Kidney epithelial cell (primary cell): ENCODE measurements at regions not wholly inside any gene's neighbourhood (a gene's known extent, or its start where the extent isn't known, plus 50 kb on each side); places are given as distances from the start of the nearest gene placed in this dataset.

Experiments
- DNase-seq: peaks from one replicate; pipeline ENCODE4 v3.0.0-alpha.2; 2010; ENCODE audit warnings: low read depth
- H3K27me3 ChIP-seq: 2 replicates; pipeline ENCODE4 v1.6.0; 2011; ENCODE audit warnings: low read length; ENCODE audit not compliant: control insufficient read depth, insufficient read depth
- H3K36me3 ChIP-seq: 2 replicates; pipeline ENCODE4 v1.5.1; 2011; ENCODE audit warnings: low read length; ENCODE audit not compliant: control insufficient read depth, insufficient read depth
- H3K4me3 ChIP-seq: 2 replicates; pipeline ENCODE4 v1.5.1; 2011; ENCODE audit warnings: low read depth, mild to moderate bottlenecking, control low read depth, low read length
- TF ChIP-seq, protein P1 (sequence below): IDR thresholded peaks from 2 replicates; pipeline ENCODE4 v1.5.1; 2011; ENCODE audit warnings: mild to moderate bottlenecking, moderate library complexity, low read length, control low read depth, inconsistent platforms; ENCODE audit not compliant: insufficient read depth, poor library complexity, severe bottlenecking

- no peaks in the 10 kb centered on the region for H3K27me3 ChIP-seq
- TF ChIP-seq, protein P1, sequence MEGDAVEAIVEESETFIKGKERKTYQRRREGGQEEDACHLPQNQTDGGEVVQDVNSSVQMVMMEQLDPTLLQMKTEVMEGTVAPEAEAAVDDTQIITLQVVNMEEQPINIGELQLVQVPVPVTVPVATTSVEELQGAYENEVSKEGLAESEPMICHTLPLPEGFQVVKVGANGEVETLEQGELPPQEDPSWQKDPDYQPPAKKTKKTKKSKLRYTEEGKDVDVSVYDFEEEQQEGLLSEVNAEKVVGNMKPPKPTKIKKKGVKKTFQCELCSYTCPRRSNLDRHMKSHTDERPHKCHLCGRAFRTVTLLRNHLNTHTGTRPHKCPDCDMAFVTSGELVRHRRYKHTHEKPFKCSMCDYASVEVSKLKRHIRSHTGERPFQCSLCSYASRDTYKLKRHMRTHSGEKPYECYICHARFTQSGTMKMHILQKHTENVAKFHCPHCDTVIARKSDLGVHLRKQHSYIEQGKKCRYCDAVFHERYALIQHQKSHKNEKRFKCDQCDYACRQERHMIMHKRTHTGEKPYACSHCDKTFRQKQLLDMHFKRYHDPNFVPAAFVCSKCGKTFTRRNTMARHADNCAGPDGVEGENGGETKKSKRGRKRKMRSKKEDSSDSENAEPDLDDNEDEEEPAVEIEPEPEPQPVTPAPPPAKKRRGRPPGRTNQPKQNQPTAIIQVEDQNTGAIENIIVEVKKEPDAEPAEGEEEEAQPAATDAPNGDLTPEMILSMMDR: no peak
- no peak for DNase-seq
These were observed 759.9 kb upstream of the HS6ST1 start for GRCh38 chr2:129078548-129078947.

GRCh38 chr2:129080715-129081476 lies 762.2 kb upstream of the HS6ST1 start:
- DNase-seq: no peak
- TF ChIP-seq, protein P1: no peak
- H3K27me3 ChIP-seq: no peaks in the 10 kb centered on the region

More at GRCh38 chr2:129078548-129078947, 759.9 kb upstream of the HS6ST1 start:
- Histone ChIP-seq H3K36me3 (no peaks in the 10 kb centered on the region), H3K4me3 (no peak overlapping the region)

GRCh38 chr2:129085386-129085785 lies 766.7 kb upstream of the HS6ST1 start:
- H3K36me3 ChIP-seq: no peaks in the 10 kb centered on the region
- TF ChIP-seq, protein P1: no peak
- DNase-seq: no peak

More at GRCh38 chr2:129080715-129081476, 762.2 kb upstream of the HS6ST1 start:
- Histone ChIP-seq H3K36me3 (no peaks in the 10 kb centered on the region), H3K4me3 (no peak overlapping the region)

GRCh38 chr2:129087133-129087813 lies 768.6 kb upstream of the HS6ST1 start:
- TF ChIP-seq, protein P1: no peak
- DNase-seq: no peak
- Histone ChIP-seq H3K27me3 (no peaks in the 10 kb centered on the region), H3K4me3 (no peak overlapping the region), H3K36me3 (no peaks in the 10 kb centered on the region)

More at GRCh38 chr2:129085386-129085785, 766.7 kb upstream of the HS6ST1 start:
- Histone ChIP-seq H3K27me3 (no peaks in the 10 kb centered on the region), H3K4me3 (no peak overlapping the region)

DNA sequence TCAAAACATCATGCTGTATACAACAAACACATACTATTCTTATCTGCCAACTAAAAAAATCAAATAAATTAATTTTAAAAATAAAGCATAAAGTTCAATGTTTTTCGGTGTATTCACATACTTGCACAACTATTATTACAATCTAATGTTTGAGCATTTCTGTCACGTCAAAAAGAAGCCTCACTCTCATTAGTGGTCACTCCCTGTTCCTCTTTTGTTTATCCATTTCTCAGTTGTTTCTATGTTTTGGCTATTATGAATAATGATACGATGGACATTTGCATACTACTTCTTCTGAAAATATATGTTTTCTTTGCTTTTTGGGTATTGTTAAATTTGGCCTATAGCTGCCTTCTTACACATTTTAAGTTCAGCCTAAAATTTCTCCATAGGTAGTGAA lies 773.0 kb upstream of the HS6ST1 start:
- TF ChIP-seq, protein P1: no peak
- Histone ChIP-seq H3K36me3 (no peaks in the 10 kb centered on the region), H3K27me3 (no peaks in the 10 kb centered on the region), H3K4me3 (no peak overlapping the region)
- no peak for DNase-seq
